Esophagus muscularis mucosa (tissue), 4 donors: ENCODE measurements at regions not wholly inside any gene's neighbourhood (a gene's known extent, or its start where the extent isn't known, plus 50 kb on each side); places are given as distances from the start of the nearest gene placed in this dataset.

Experiments used
- DNase-seq: peaks from one replicate; pipeline ENCODE4 v3.0.0-alpha.2; 2017; ENCODE audit errors: extremely low spot score
- H3K27ac ChIP-seq, 4 donors: fragments of 200-600 bp; sonication (generic); replicated peaks in 1 of 4; 1 replicate in 3 of 4; 2 replicates in 1 of 4; pipeline ENCODE4 v1.5.1; 2016 to 2019; ENCODE audit warnings: mild to moderate bottlenecking in 1 of 4
- H3K27me3 ChIP-seq, 4 donors: fragments of 200-600 bp; sonication (generic); one replicate each; pipeline versions ENCODE4 v1.5.1 to v1.6.0; 2016 to 2019
- H3K36me3 ChIP-seq, 4 donors: fragments of 200-600 bp; sonication (generic); one replicate each; pipeline ENCODE4 v1.5.1; 2016 to 2019
- H3K4me1 ChIP-seq, 4 donors: fragments of 200-600 bp; sonication (generic); one replicate each; pipeline ENCODE4 v1.5.1; 2016 to 2019
- H3K4me3 ChIP-seq, 4 donors: fragments of 200-600 bp; sonication (generic); 1 replicate in 2 of 4; 2 replicates in 2 of 4; pipeline ENCODE4 v1.5.1; 2016 to 2019; ENCODE audit warnings: mild to moderate bottlenecking in 4 of 4, moderate library complexity in 1 of 4
- H3K9me3 ChIP-seq, 4 donors: fragments of 200-600 bp; sonication (generic); 1 replicate in 3 of 4; 2 replicates in 1 of 4; pipeline ENCODE4 v1.5.1; 2016 to 2019
- CTCF ChIP-seq, 3 experiments: fragments of 200-600 bp in 2 of 3; fragments of 450-650 bp in 1 of 3; sonication (generic) in 2 of 3; IDR thresholded peaks; one replicate each; pipeline ENCODE4 v1.5.1; 2017 to 2019; ENCODE audit warnings: antibody characterized with exemption in 3 of 3, mild to moderate bottlenecking in 2 of 3, moderate library complexity in 1 of 3
- EP300 ChIP-seq: sonication (generic); formaldehyde crosslinking; IDR thresholded peaks from one replicate; pipeline ENCODE4 v1.6.1; 2017; ENCODE audit warnings: antibody characterized with exemption
- POLR2A ChIP-seq: fragments of 450-650 bp; IDR thresholded peaks from one replicate; pipeline ENCODE4 v1.6.1; 2017; ENCODE audit warnings: antibody characterized with exemption, moderate library complexity, mild to moderate bottlenecking, low read depth
- POLR2AphosphoS5 ChIP-seq, 2 donors: sonication (generic); formaldehyde crosslinking; IDR thresholded peaks; one replicate each; pipeline ENCODE4 v1.6.1; 2017; ENCODE audit warnings: antibody characterized with exemption in 2 of 2
- WGBS: methylation state at CpG from one replicate; pipeline ENCODE4 v1.1.5; 2018; 5-methylcytosine and 5-hydroxymethylcytosine counted together
- intact Hi-C: fragments of 100-400 bp; cut with DNase I; formaldehyde crosslinking; loops from one replicate; pipeline ENCODE4 v1.15.1; 2023

- Histone ChIP-seq H3K9me3 (no peaks in the 10 kb centered on the region), H3K4me1 (peaks cover 0 to 8% (median 0%) of the 10 kb centered on the region in 4 donors), H3K36me3 (no peaks in the 10 kb centered on the region), H3K27me3 (no peaks in the 10 kb centered on the region), H3K27ac (no peak overlapping the region), H3K4me3 (no peak overlapping the region)
- no peak for DNase-seq
- 91% methylated on average over 3 of the region's 5 CpGs for WGBS
- TF ChIP-seq EP300 (no peak), POLR2AphosphoS5 (IDR thresholded peaks at IDR 0.05) (no peak), CTCF (IDR thresholded peaks at IDR 0.05) (no peak), POLR2A (no peak)
- intact Hi-C loops, result no loop called here
These were observed 468.6 kb upstream of the ZMIZ1 start for GRCh38 chr10:78600121-78600665.

- no peak for DNase-seq
- TF ChIP-seq EP300 (no peak), POLR2A (no peak), CTCF (IDR thresholded peaks at IDR 0.05) (no peak), POLR2AphosphoS5 (IDR thresholded peaks at IDR 0.05) (no peak)
- no peak overlapping the region for H3K27ac ChIP-seq
- intact Hi-C loops, result no loop called here
- H3K4me1 ChIP-seq, result peaks cover 0 to 8% (median 0%) of the 10 kb centered on the region in 4 donors
- no peaks in the 10 kb centered on the region for H3K36me3 ChIP-seq
- H3K4me3 ChIP-seq, result no peak overlapping the region
- 83% methylated on average over 3 of the region's 3 CpGs for WGBS
- H3K9me3 ChIP-seq, result no peaks in the 10 kb centered on the region
- no peaks in the 10 kb centered on the region for H3K27me3 ChIP-seq
These were observed 468.0 kb upstream of the ZMIZ1 start for GRCh38 chr10:78600740-78601139.

DNA sequence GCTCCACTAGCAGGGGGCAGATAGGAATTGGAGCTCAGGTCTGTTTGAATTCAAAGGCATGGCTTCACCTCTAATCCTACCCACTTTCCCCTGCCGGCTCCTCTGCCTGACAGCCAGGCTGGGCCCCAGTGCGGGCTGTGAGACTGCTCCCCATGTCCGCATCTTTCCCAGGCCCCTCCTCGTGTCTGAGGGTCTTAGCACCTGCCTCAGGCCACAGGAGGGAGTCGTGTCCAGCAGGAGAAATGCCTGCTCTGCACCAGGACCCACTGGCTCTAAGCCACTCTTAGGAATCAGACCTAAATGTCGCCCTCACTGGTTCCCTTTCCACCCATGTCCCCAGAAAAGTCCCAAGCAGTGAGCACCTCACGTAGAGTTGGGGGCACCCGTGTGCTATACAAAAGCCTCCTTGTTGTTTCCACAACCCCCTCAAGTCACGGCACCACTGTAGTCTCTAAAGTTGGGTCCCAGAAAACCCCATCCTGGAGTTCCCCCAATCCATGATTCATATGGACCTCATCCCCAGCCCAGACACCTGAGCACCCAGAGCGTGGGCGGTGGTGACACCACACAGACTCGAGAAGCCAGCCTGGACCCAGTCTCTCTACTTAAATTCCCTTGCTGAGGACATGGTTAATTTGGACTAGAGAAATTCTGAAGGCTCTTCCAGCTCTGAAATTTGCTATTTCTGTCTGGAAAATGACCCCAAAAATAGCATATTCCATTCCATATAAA, 466.4 kb upstream of the ZMIZ1 start:
- Histone ChIP-seq H3K27me3 (no peaks in the 10 kb centered on the region), H3K4me3 (no peak overlapping the region), H3K4me1 (peaks cover 0 to 4% (median 0%) of the 10 kb centered on the region in 4 donors), H3K27ac (no peak overlapping the region), H3K36me3 (no peaks in the 10 kb centered on the region), H3K9me3 (no peaks in the 10 kb centered on the region)
- WGBS, result 87% methylated on average over 11 of the region's 12 CpGs
- intact Hi-C loops, result no loop called here
- TF ChIP-seq POLR2AphosphoS5 (IDR thresholded peaks at IDR 0.05), result no peak
- DNase-seq, result no peak

DNA sequence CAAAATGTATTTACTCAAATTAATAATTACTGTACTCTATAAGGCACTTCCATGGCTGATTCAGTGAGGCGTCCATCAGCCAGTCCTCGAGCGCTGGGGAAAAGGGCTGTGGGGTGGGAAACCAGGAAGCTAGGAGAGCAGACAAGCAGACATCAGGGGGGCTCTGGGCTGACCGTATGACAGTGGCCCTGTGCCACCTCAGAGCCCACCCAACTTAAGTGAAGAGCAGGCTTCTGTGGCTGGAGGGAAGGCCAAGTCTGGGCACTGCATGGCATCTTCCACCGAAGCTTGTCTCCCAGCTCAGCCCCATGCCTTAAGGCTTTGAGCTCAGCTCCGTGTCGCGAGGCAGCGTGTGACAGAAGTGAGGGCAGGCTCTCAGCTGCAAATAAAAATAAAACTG, 464.5 kb upstream of the ZMIZ1 start:
- no peak for DNase-seq
- 95% methylated on average over 6 of the region's 9 CpGs for WGBS
- H3K9me3 ChIP-seq, result peaks cover 0 to 9% (median 6%) of the 10 kb centered on the region in 4 donors
- no peaks in the 10 kb centered on the region for H3K4me1 ChIP-seq
- TF ChIP-seq EP300 (no peak), POLR2A (no peak), CTCF (IDR thresholded peaks at IDR 0.05) (no peak), POLR2AphosphoS5 (IDR thresholded peaks at IDR 0.05) (no peak)
- intact Hi-C loops, result no loop called here
- no peak overlapping the region for H3K4me3 ChIP-seq
- no peak overlapping the region for H3K27ac ChIP-seq
- no peaks in the 10 kb centered on the region for H3K36me3 ChIP-seq
- H3K27me3 ChIP-seq, result no peaks in the 10 kb centered on the region

DNA sequence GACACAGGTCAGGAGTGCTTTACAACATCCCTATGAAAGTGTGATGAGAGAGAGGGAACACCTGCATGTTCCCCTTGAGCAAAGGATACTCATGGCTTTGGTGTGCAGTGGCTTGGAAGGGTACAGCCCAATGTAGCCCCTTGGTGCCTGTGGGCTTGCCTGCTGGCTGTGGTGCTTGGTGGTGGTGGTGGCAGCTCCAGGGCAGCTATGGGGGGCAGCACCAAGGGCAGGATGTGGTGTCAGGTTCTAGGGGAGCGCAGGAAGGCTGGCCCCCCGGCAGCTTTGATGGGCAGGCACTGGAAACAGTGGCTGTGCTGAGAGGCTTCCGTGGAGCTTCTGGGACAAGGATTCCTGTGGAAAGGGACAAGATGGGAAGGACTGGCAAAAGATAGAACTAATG, 464.0 kb upstream of the ZMIZ1 start:
- H3K9me3 ChIP-seq, result peaks cover 0 to 11% (median 7%) of the 10 kb centered on the region in 4 donors
- TF ChIP-seq EP300, result no peak
- TF ChIP-seq POLR2A, result no peak
- no peak for TF ChIP-seq CTCF (IDR thresholded peaks at IDR 0.05)
- TF ChIP-seq POLR2AphosphoS5 (IDR thresholded peaks at IDR 0.05), result no peak
- no peaks in the 10 kb centered on the region for H3K27me3 ChIP-seq
- H3K4me1 ChIP-seq, result no peaks in the 10 kb centered on the region
- 72% methylated on average over 3 of the region's 3 CpGs for WGBS
- intact Hi-C loops, result no loop called here
- DNase-seq, result no peak
- H3K4me3 ChIP-seq, result no peak overlapping the region
- H3K27ac ChIP-seq, result no peak overlapping the region
- no peaks in the 10 kb centered on the region for H3K36me3 ChIP-seq
